ENCODE measurements at regions not wholly inside any gene's neighbourhood (a gene's known extent, or its start where the extent isn't known, plus 50 kb on each side); places are given as distances from the start of the nearest gene placed in this dataset.
"Not testable (repeated sequence)": the region's sequence is repeated elsewhere in the genome, so short reads cannot be mapped to it uniquely, and the experiment has no call there.

DNA sequence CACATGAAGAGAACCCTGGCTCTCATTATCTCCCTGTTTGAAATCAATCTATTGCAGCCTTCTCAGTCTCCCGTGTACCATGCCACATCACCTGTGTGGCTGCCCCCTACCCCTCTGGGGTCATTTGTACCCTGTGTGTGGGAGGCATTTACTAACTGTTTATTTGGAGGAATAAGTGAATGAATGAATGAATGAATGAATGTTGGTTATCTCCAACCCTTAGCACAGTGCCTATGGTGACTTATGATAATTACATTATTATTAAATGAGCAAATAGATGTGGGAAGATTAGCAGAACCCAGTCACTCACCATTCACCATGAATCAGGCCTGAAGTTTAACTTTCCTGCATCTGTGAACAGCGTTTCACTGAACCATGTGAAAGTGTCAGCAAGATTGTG lies 560.8 kb downstream of the MATN1 start:
- no peak for DNase-seq

DNA sequence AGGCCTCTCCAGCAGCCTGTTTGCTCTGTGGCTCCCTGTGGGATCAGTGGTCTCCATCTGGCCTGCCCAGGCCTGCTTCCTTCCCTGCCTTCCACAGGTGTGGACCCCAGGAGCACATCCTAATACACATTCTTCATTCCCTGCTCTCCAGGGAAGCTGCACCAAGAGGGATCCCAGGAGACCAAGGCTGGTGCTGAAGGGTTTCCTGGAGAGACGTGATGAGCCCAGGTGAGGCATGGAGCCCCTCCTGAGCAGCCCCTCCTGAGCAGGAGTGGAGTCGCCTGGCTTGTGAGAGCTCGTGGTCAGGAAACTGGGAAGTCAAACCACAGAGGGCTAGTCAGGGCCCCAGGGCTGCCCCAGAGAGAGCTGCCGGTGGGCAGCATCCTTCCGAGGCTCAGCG lies 561.4 kb downstream of the MATN1 start:
- no peak for DNase-seq

DNA sequence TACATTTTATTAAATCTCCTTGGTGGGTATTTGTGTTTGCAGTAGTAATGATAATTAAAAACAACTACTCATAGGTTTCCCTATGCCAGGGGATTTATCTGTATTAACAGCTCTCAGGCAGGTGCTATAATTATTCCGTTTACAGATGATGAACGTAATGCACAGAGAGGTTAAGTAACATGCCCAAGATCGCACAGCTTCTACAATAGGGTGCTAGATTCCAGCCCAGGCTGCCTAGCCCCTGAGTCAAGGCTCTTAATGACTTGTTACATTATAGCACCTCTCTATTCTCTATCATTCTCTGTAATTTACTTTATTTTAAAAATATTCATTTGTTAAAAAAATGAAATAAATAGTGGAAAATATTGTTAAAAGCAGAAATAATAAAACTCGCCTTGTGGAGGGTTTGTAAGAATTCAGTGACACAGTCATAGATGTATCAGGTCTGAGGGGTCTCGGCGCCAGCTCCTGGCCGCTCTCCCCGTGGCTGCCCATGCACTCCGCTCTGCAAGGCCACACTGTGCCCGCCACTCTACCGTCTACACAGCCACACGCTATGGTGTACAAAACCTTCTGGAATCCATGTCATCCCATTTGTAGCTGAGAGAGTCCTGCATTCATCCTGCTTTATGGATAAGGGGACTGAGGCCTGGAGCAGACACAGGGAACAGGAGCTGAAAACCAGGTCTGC lies 562.2 kb downstream of the MATN1 start:
- no peak for DNase-seq

DNA sequence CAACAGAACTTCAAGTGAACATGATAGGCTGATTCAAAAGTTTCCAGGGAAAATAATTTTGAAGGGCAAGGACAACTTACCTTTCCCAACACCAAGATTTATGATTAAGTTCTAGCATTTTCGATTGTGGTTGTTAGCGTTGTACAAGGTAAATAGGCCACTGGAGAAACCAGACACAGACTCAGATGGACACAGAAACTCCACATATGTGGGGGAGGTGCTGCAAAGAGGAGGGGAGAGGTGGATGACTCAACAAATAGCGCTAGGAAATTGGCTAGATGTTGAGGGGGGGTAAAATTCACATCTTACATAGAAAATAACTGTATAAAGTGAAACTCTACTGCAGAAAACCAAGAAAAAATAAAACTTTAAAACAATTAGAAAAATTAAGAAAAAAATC lies 564.4 kb downstream of the MATN1 start:
- DNase-seq: no peak

DNA sequence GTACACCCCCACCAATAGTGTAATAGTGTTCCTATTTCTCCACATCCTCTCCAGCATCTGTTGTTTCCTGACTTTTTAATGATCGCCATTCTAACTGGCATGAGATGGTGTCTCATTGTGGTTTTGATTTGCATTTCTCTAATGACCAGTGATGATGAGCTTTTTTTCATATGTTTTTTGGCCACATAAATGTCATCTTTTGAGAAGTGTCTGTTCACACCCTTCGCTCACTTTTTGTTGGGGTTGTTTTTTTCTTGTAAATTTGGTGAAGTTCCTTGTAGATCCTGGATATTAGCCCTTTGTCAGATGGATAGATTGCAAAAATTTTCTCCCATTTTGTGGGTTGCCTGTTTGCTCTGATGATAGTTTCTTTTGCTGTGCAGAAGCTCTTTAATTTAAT lies 567.7 kb downstream of the MATN1 start:
- not testable (repeated sequence) for DNase-seq

DNA sequence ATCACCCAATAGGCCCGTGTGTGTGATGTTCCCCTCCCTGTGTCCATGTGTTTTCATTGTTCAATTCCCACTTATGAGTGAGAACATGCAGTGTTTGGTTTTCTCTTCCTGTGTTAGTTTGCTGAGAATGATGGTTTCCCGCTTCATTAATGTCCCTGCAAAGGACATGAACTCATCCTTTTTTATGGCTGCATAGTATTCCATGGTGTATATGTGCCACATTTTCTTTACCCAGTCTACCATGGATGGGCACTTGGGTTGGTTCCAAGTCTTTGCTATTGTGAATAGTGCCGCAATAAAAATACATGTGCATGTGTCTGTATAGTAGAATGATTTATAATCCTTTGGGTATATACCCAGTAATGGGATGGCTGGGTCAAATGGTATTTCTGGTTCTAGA lies 568.1 kb downstream of the MATN1 start:
- not testable (repeated sequence) for DNase-seq

DNA sequence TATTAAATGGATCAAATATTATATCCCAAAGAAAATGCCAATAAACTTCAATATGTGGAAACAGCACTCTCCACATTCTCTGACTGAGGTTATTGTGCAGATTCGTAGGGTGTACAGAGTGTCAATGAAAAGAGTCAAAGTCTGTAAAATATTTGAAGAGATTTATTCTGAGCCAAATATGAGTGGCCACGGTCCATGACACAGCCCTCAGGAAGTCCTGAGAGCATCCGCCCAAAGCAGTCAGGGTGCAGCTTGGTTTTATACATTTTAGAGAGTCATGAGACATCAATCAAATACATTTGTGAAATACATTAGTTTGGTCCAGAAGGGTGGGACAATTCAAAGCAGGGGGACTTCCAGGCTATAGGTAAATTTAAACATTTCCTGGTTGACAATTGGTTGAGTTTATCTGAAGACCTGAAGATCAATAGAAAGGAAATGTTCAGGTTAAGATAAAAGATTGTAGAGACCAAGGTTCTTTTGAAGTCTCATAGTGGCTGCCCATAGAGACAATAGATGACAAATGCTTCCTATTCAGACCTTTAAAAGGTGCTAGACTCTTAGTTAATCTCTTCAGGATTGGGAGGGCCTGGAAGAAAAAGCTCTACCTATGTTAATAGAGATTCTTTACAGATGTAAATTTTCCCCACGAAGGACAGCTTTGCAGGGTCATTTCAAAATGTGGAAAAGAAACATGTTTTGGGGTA lies 569.5 kb downstream of the MATN1 start:
- no peak for DNase-seq

DNA sequence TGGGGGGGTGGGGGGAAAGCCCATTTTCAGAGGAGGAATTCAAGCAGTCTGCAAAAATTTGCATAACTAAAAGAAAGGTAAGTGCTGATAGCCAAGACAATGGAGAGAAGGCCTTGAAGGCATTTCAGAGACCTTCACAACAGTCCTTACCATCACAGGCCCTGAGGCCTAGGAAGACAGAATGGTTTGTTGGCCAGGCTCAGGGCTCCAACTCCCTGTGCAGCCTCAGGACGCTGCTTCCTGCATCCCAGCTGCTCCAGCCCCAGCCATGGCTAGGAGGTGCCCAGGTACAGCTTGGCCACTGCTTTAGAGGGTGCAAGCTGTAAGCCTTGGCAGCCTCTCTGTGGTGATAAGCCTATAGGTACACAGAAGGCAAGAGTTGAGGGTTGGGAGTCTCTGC lies 571.6 kb downstream of the MATN1 start:
- no peak for DNase-seq

DNA sequence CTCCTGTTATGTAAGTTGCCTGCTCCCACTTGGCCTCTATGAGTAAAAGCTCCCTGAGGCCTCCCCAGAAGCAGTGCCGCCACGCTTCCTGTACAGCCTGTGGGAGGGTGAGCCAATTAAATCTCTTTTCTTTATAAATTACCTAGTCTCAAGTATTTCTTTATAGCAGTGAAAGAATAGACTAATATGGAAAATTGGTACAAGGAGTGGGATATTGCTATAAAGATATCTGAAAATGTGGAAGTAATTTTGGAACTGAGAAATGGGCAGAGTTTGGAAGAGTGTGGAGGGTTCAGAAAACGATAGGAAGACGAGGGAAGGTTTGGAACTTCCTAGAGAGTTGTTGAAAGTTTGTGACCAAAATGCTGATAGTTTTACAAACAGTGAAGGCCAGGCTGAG lies 572.3 kb downstream of the MATN1 start:
- no peak for DNase-seq

DNA sequence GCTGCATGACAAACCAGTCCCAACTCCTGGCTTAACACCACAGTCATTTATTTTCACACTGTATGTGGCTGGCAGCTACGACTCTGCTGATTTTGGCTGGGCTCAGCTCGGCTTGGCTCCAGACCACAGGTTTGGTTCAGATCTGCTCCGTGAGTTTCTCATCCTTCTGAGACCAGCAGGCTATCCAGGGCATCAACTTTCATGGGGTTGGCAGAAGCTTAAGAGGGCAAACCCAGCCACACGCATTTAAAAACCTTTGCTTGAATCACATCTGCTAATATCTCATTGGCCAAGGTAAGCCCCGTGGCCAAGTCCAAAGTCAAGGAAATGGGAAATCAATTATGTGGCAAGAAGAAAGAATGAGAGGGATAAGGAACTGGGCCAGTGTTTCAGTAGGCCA lies 574.2 kb downstream of the MATN1 start:
- DNase-seq: no peak

DNA sequence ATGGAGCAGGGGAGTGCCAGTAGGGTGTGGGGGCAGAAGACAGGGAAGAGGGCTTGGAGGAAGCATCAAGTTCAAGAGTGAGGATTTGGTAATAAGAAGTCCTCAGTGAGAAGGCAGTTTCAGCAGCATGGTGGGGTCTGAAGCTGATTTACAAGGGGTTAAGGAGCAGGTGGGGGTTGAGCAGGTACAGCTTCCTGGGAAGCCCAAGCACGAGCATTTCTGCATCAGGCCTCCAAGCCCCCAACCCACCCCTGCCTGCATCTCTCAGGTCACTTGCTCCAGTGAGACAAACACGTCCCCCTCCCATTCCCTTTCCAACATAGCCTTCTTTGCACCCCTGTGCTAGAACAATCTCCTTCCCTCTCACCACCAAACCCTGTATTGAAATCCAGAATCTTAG lies 574.7 kb downstream of the MATN1 start:
- no peak for DNase-seq

DNA sequence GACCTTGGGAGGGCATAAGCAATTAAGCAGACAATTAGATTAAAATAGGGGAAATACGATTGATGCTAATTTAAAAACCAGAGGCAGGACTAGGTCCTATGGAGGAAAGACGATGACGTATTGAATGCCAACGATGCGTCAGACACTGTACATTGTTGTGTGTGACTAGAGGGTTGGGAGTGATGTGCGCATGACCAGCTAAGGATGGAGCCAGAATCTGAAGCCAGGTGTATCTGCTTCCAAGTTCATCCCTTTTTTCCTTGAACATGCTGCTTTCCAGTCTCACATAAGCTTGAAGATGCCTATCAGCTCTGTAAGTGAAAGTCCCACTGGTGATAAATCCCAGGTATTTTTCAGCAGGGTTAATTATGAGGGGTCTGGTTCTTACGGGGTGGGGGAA lies 576.2 kb downstream of the MATN1 start:
- no peak for DNase-seq

DNA sequence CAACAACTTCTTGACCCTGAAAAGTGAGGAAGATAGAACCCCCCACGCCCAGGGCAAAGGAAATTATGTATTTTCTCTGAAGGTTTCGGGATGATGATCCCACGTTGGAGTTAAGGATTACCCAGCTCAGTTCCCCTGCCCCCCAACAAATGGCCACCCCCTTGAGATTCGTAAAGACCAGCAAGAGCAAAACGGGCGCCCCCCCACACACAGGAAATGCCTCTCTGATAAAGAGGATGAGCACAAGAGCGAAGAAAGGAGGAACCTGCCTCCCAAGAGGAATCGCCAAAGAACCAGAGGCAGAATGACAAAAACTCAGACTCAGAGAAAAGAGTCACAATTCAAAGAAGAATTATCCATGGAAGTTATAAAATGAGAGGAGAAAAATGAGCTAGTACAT lies 576.9 kb downstream of the MATN1 start:
- no peak for DNase-seq

DNA sequence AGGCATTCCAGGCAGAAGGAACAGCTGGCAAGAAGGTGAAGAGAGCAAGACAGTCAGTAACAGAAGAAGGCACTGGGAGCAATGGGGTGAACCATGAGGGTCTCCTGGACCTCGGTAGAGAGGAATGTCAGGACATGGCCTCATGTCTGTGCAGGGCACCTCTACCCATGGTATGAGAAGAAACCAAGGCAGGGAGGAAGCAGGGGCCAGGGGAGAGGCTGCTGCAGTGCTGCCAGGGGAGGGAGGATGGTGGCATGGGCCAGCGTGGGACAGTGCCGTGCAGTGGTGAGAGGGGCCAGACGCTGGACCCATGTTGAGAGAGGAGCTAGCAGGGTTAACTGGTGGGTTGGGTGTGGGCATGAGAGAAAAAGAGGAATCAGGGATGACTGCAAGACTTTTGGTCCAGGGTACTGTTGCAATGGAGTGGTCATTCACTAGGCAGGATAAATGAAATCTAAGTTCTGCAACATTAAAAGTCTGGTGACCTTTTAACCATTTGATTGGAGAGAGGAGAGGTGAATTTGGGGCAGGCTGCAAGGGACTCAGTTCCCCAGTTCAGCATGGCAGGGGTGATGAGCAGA lies 577.6 kb downstream of the MATN1 start:
- DNase-seq: no peak

DNA sequence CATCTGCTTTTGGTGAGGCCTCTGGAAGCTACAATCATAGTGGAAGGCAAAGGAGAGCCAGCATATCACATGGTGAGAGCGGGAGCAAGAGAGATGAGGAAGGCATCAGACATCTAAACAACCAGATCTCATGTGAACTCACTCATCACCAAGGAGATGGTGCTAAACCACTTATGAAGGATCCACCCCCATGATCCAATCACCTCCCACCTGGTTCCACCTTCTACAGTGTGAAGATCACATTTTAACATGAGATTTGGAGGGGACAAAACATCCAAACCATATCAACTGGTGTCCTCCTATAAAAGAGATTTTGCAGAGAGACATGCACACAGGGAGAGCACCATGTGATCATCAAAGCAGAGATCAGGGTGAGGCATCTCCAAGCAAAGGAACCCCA lies 578.6 kb downstream of the MATN1 start:
- DNase-seq: no peak

DNA sequence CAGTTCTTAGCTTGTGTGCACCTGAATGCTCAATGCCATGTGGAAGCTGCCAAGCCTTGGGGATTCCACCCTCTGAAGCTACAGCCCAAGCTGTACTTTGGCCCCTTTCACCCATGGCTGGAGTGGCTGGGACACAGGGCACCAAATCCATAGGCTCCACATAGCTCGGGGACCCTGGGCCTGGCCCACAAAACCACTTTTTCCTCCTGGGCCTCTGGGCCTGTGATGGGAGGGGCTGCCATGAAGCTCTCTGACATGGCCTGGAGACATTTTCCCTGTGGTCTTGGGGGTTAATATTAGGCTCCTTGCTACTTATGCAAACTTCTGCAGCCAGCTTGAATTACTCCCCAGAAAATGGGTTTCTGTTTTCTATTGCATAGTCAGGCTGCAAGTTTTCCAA lies 579.9 kb downstream of the MATN1 start:
- DNase-seq: no peak

DNA sequence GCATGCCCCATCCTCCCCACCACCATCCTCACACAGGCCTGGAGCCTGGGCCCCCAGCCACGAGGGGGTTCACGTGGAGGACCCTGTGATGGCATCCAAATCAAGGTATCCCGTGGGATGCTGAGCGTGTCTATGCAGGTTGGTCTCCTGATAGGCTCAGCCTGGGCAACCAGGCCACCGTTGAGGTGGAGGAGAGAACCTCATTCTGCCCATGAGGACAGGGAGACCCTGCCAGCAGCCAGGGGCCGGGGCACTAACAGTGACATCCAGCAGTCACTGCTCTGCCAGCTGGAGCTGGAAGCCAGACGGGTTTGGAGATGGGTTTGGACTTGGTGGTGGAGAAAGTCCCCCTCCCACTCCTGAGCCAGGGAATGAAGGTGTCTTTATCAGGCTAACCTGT lies 582.8 kb downstream of the MATN1 start:
- DNase-seq: no peak

DNA sequence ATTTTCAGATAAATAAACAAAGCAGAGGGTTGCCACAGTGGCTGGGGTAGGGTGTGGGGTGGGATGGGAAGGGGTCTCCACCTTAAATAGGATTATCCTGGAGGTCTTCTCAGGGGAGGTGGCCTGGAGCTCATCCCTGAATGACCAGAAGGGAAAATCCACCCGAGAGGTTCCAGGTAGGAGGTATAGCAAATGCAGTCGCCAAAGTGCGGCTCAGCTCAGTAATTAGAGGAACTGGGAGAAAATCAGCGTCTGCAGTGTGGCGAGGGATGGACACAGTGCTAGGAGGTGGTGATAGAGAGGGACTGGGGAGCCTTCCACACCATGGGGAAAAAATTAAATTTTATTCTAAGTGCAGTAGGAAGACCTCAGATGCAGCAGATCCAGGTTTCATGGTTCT lies 584.5 kb downstream of the MATN1 start:
- no peak for DNase-seq

DNA sequence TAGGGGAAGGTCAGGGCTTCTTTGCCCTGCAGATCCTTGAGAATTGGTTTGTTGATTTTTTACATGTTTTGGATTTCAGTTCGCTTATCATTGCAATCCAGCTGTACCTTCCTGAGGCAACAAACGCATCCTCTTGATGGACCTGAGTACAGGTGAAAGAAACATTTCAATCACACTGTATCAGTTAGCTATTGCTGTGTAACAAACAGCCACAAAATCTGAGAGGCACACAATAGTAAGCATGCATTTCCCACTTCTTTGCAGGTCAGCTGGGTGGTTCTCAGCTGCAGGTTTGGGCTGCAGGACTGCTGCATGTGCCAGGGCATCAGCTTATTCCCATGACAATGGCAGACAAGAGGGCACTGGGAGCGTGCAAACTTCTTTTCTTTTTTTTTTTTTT lies 586.4 kb downstream of the MATN1 start:
- no peak for DNase-seq

DNA sequence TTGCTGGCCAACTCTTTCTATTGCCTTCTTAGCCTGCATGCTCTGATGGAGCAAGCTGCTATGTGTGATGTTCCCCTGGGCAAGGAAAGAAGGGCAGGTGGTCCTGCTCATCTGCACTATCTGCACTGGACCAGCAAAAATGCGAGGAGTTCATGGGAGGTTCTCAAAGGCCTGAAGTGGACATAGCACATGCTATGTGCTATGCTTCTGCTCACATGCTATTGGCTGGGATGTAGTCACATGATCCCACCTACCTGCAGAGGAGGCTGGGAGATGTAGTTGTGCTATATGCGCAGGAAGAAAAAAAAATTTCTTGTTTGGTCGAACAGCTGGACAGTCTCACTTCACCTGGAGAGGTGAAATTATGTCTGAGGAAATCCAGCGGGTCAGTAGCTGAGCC lies 587.7 kb downstream of the MATN1 start:
- DNase-seq: no peak

DNA sequence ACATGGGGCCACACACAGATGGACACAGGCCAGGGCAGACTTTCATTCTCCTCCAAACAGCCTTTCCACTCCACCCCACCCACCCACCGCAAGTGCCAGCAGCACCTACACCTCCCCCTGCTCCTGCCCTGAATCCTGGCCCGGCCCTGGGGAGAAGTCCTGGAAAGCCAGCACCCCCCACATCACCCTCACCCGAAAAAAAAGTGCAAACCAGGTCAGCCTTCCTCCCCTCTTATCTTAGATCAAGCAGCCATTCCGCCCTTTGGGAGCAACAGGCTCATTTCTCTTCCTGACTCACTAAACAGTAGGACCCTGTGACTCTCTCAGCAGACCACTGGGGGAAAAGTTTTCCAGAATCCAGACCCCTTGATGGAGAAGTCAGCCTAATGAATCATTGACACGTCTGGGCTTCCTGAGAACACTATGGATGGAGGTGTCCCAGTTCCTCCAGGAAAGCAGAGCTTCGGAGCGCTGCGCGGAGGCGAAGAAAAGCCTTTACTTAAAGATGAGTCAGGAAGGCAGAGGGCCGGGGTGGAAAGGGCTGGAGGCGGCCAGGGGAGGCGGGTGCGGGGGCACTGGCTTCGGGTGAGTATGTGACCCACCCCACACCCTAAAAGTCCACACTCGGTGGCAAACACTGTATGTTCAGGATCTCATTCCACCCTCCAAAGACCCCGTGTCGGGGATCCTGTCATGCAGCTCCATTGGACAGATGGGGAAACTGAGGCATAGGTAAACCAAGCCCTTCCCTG lies 588.7 kb downstream of the MATN1 start:
- no peak for DNase-seq

DNA sequence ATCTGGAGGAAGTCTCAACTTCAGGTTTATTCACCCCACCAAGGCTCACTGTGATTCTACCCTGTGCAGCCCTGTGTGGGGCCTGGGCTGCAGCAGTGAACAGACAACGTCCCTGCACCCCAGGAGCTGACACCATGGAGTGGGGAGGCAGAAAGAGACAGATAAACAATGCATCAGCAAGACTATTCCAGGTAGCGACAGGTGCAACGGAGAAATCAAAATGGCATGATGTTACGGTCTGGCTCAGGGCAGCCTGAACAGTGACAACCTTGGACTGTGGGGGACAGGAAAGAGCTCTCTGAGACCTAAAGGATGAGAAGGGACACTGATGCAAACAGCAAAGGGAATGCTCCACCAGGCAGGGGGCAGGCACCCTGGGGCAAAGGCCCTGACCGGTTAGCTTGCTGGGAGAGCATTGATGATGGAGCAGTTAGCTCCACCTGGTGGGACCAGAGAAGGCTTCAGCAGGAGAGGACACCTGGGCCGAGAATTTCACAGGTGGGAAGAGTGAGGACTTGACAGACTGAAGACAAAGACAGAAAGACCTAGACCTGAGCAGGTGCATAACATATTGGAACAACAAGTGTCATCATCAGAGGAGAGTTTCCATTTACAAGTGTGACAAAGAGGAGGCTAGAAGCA lies 589.9 kb downstream of the MATN1 start:
- DNase-seq: no peak

DNA sequence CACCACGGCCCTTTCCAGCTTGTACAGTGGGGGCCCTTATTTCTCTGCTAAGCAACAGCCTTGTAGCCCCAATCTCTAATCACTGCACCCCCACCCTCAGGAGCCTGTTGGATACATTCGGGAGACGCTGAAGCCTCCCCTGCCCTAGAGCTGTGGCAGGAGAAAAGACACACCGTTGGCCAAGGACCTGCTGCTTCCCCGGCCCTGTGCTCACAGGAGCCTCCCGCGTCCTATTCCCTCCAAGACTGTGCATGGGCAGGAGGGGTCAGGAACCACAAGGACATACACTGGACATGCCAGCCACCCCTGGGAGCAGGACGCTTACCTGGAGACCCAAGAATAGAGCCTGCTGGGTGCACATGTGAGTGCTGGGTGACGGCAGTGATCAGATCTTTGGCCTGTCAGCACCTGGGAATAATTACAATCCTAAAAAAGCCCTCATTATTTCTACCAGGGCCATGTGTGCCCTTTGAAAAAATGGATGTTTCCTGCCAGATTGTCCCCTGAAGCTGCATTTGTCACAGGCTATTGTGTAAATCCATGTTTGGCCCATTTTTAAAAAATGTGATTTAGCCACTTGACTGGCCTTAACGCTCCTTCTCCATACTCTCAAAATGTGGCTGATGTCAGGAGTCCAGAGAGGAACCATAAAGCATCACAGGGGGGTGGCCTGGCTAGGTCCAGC lies 590.6 kb downstream of the MATN1 start:
- no peak for DNase-seq
